ENCODE measurements at regions not wholly inside any gene's neighbourhood (a gene's known extent, or its start where the extent isn't known, plus 50 kb on each side); places are given as distances from the start of the nearest gene placed in this dataset.

DNA sequence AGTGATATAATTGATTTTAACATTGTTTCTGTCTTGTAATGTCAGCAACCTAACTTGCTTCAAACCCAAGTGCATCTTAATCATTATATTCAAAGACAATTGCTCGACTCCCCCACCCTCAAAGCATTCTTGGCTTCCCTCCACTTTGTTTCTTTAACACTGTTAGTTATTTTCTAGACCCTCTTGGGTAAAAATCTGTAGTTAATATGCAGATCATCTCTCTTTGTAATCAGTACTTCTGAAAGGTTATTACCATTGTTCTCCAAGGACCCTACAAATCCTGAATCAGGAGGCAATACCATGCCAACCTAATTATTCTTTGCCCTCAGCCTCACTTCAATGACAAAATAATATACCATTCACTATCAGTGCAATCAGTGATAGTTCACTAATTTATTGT, 1075.7 kb downstream of the AMY1C start:
- DNase-seq (ENCODE audit: low spot score), result no peak

DNA sequence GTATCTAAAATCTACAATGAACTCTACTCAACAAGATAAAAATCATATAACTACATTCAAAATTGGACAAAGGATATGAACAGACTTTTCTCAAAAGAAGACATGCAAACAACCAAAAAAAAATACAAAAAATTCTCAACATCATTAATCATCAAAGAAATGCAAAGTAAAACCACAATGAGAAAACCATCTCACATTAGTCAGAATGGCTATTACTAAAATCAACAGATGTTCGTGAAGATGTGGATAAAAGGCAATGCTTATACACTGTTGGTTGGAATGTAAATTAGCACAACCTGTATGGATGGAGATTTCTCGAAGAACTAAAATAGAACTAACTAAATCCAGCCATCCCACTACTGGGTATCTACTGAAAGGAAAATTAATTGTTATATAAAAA, 1080.8 kb downstream of the AMY1C start:
- DNase-seq (ENCODE audit: low spot score), result no peak

DNA sequence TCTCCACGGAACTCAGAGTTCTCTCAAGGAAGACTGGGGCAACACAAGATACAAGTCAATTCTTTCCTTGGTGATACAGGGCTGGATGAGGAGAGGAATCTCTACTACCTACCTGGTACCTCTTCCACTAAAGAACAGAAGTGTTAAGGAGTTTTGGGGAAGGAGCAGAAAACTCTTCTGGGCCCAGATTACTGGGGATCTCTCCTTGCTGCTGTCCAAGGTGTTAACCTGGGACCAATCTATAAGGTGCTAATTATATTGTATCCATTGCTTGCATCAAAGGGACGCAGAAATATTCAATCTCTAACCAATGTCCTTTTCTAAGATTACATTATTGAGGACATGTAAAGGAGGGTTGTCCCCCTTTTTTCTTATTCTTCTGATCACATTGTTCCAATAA, 1102.5 kb downstream of the AMY1C start:
- no peak for DNase-seq (ENCODE audit: low spot score)

DNA sequence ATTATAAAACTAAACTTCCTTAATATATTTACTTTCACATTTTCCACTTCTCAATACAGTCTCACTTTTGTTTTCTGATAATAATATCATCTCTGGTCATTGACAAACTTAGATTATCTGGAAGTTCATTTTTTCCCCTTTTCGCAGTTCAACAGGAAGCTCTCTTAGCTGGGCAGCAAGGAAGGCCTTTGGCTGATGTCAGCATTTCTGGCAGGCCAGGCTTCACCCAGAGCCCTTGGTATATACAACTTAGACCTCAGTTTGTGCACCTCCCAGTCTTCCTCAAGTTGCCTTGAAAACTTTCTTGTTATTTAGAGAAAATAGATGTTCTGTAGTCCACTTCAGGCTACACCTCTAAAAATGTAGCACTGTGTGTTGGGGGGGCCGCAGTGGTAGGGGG, 1103.6 kb downstream of the AMY1C start:
- no peak for DNase-seq (ENCODE audit: low spot score)

DNA sequence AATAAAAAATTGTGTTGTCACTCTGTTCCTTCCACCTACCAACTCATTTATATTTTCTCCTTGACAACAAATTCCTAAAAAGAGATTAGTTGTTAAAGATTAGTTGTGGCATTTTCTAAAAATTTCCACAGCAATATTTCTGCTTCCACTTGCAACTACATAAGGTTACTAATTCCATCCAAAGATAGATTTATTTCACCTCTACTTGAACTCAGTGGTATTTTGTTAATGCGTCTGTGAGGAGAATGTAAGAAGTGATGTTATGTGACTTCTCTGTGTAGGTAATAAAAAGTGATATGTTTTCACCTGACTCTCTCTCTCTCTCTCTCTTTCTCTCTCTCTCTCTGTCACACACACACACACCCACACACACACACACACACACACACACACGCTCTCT, 1104.8 kb downstream of the AMY1C start:
- no peak for DNase-seq (ENCODE audit: low spot score)

DNA sequence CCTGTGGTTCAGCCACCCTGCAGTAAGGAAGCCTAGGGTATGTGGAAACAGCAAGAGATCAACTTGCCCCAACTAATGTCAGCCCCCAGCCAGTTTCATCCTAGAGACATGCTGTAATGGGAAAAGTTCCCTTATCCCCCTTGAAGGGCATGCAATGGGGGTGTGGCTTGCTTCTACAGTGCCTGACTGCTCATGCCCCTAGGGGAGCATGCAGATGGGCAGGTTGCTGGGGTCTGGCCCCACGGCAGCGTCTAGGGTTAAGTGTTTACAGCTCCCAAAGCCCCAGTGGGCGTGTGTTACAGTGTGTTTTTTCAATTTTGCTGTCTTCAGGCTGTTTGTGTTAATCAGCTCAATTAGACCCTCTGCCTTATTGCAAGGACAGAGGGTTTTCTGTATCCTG, 1105.9 kb downstream of the AMY1C start:
- DNase-seq (ENCODE audit: low spot score), result no peak

DNA sequence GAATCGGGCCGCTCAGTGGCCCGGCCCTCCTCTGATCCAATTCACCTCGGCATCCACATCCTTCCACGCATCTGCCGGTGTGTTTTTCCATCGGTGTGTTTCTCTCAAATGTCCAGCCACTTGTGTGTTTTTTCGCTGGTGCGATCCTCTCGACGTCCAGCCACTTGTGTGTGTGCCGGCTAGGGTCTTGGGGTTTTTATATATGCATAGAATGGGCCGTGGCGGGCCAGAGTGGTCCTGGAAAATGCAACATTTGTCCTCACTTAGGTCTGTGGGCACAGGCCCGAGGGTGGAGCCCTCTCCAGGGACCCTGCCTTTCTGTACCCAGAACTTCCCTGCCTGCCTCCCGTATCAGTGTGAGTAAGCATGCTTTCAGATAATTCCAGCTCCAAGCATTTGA, 1106.4 kb downstream of the AMY1C start:
- DNase-seq (ENCODE audit: low spot score), result no peak

DNA sequence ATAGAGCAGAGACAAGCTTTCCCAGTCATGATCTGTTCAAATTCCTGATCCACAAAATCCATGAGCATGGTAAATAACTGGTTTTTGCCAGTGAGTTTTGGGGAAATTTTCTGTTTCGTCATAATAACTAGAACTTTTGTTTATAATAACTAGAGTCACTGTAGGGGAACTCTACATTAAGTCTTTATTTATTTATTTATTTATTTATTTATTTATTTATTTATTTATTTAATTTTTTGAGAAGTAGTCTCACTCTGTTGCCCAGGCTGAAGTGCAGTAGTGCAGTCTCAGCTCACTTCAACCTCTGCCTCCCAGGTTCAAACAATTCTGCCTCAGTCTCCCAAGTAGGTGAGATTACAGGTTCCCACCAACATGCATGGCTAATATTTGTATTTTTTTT, 1106.8 kb downstream of the AMY1C start:
- no peak for DNase-seq (ENCODE audit: low spot score)

DNA sequence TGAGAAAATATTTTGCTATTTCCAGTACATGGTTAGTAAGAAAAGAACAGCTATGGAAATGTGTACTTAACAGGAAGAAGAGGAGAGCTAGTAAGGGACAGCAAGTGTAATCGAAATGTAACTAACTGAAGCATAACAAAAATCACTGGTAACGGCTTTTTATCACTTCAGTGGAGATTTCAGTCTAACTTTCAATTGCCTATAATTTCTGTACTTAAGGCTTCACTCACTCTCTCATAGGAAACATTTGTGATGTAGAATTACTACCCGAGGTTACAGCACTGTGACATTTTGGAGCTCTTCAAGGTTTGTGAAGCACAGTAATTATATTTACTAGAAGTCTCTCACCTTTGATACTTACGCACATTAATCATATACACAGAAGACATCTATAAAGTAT, 1119.1 kb downstream of the AMY1C start:
- no peak for DNase-seq (ENCODE audit: low spot score)

DNA sequence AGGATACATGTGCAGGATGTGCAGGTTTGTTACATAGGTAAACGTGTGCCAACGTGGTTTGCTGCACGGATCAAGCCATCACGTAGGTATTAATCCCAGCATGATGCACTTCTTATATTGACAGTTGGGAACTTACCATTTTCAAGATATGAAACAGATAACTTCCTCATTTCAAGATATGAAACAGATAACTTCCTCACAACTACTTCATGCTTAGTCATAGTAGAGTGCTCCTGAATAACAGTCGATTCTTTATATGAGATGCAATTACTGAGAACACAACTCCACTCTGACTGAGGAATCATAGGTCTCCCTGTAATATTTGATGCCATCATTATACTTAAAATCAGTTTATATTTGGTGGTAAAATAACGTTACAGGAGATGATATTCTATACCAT, 1124.3 kb downstream of the AMY1C start:
- DNase-seq (ENCODE audit: low spot score), result no peak

DNA sequence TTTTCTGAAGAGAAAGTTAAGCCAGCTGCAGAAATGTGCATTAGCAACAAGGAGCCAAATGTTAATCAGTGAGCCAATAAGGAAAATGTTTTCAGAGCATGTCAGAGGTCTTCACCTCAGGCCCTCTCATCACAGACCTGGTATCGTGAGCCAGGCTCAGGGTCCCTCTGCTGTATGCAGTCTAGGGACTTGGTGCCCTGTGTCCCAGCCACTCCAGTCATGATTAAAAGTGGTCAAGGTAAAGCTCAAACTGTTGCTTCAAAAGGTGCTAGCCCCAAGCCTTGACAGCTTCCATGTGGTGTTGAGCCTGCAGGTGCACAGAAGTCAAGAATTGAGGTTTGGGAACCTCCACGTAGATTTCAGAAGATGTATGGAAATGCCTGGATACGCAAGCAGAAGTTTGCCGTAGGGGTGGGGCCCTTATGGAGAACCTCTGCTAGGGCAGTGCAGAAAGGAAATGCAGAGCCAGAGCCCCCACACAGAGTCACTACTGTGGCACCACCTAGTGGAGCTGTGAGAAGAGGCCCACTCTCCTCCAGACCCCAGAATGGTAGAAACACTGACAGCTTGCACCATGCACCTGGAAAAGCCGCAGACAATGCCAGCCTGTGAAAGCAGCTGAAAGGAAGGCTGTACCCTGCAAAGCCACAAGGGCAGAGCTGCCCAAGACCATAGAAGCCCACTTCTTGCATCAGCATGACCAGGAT, 1128.7 kb downstream of the AMY1C start:
- no peak for DNase-seq (ENCODE audit: low spot score)

DNA sequence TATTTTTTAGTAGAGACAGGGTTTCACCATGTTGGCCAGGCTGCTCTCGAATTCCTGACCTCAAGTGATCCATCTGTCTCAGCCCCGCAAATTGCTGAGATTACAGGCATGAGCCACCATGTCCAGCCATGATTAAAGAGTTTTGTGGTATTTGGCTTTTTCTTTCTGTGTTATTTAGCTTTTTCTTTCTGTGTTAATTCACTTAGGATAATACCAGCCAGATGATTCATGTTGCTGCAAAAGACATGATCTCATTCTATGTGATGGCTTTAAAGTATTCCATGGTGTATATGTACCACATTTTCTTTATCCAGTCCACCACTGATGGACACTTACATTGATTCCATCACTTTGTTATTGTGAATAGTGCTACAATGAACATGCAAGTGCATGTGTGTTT, 1135.2 kb downstream of the AMY1C start:
- DNase-seq (ENCODE audit: low spot score), result no peak

DNA sequence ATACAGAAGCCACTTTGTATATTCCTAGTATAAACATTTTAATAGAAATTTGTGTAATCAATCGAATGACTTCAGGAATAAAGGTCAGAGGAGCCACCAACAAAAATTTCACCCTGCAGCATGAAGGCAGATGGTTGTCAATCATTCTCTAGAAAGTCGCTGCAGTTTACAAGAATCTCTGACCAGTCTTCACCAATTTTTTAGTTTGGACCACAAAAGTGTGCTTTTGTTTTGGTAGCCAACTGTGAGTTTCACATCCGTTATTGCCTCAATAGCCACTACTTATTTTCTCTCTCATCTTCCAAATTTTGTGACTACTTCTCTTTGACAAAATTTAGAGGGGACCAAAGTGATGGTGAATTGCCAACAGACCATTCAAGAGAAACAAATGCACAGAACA, 1155.6 kb downstream of the AMY1C start:
- DNase-seq (ENCODE audit: low spot score), result no peak

DNA sequence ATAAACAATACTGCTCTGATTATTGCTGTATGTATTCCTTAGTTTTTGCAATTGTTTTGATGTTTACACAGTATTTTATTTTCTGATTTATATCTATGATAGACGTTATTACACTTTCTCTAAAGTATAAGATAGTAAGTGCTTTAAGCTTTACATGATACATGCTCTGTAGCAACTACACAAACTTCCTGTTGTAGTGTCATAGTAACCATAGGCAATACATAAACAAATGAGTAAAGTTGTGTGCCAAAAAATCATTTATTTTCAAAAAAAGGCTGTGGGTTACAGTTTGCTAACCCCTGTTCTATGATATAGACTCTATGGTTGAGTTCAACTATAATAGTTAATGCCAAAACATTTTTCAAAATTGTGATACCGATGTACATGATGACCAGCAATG, 1156.4 kb downstream of the AMY1C start:
- no peak for DNase-seq (ENCODE audit: low spot score)

DNA sequence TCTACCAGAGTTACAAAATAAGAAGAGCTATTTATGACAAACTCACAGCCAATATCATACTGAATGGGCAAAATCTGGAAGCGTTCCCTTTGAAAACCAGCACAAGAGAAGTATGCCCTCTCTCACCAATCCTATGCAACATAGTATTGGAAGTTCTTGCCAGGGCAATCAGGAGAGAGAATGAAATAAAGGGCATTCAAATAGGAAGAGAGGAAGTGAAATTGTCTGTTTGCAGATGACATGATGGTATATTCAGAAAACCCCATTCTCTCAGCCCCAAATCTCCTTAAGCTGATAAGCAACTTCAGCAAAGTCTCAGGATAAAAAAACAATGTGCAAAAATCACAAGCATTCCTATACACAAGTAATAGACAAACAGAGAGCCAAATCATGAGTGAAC, 1169.5 kb downstream of the AMY1C start:
- DNase-seq (ENCODE audit: low spot score), result no peak

DNA sequence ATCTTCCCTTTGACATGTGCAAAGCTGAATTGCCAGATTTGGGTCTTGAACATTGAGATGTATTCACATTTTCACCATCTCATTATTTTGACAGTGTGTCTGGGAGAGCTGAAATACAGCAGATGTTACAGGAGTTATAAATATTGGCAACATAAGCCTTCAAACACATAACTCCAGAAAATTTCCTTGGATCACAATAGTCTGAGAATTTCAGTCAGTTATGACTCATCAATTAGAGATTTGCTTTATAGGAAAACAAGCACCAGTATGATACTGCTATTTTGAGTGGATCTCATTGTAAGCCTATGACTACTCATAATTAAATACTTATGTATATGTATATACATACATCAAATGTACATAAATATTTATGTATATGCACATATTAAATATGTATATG, 1171.8 kb downstream of the AMY1C start:
- no peak for DNase-seq (ENCODE audit: low spot score)

DNA sequence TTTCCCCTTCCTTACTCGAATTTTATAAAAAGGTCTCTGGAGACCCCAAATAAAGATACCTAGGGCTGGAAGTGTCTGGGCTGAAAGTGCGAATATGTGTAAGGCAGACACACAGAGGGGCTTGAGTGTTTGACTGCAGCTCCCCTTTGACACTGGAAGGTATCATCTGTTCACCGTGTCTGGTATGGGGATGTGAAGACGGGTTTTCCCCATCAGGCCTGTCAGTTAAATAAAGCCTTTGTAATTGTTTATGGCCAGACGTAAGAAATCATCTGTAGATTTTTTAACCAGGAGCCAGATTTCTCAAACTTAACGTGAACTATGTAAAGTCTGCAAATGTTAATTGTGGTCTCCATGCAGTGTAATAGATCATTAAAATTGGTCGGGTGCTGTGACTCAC, 1173.4 kb downstream of the AMY1C start:
- no peak for DNase-seq (ENCODE audit: low spot score)

DNA sequence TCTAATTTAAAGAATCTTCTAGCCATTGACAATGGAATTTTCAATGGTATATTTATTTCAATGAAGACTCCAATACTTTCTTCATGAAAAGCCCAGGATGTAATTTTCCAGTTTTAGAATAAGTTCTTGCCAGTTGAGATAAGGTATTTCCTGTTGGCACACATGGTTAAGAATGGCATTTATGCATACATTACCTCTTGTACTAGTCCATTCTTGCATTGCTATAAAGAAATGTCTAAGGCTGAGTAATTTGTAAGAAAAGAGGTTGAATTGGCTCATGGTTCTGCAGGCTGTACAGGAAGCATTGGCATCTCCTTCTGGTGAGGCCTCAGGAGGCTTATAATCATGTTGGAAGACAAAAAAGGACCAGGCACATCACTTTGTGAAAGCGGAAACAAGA, 1179.6 kb downstream of the AMY1C start:
- DNase-seq (ENCODE audit: low spot score), result no peak

DNA sequence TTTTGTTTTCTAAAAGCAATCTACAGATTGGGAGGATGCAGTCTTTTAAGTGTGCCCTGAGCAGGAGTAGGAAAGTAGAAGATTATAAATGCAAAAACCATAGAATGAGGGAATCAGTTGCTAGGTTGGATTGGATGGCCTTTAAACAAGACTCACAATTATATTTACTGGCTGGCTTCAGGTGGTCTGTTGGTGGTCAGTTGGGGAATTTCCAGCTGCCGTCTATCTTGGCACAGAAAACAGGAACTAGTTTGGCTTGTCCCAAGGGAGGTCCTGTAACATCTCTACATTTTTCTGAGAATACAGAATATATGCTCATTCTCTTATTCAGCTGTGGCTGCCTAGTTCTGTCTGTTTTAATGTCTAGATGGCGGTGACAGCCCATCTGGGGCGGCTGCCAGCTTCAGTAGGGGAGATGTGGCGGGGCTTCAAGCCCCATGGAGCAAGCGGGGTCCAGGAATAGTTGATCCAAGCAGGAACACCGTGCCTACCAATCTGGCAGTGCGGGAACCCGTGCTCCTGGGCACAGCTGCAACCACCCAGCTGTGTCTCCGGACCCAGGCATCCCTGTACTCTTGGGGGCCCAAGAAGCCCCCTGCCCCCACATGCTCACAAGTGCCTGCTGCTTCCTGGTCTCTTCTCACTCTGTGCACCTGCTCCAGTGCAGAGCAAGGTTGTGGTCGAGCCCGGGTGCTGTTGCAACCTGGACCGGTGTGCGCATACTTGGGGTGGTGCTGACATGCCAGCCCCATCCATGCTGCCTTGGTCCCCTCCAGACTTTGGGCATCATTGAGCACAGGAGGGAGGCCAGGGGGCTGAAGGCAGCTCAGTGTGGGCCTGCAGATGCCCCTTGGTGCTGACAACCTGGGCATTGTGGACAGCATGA, 1182.6 kb downstream of the AMY1C start:
- DNase-seq (ENCODE audit: low spot score), result no peak

DNA sequence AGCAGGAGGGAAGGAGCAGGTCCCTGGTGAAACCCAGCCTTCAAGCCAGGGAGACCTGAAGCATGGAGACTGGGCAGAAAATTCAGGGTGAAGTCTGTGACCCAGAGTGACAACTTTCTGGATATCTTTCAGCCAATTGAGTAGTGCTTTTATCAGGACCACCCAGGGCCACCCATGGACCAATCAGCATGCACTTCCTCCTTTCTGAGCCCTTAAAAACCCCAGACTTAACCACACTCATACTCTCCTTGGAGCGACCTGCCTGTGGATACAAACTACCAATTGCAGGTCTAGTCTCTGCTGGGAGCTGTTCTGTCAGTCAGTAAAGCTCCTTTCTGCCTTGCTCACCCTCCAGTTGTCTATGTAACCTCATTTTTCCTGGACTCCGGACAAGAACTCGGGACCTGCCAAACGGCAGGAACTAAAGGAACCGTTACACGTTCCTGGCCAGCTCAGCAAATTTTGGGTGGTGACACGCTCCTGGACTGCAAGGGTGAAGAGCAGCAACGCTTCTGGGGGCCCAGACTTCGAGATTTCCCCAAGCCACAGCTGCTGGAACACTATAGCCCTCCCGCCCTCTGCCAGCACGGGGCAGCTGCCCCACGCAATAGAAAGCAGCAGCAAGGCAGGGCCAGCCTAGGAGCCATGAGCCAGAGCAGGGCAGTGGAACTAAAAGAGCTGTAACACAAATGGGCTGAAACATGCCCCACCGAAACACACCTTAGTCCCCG, 1183.4 kb downstream of the AMY1C start:
- DNase-seq (ENCODE audit: low spot score), result no peak

DNA sequence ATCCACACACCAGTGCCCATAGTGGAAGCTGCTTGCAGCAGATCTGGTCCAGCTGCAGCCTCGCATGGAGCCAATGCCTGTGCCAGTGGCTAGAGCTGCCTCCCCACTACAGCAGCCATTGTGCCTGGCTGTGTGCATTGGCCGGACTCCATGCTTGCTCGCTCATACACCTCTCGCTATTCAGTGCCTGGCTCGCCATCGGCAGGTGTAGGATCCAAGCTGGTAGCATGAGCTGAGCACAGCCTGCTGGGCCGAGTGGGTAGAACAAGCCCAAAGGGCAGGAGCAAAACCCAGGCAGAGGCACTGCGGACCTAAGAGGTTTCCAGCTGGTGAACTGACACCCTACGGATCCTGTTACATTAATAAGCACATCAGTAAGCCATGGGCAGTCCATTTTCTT, 1184.1 kb downstream of the AMY1C start:
- DNase-seq (ENCODE audit: low spot score), result no peak

DNA sequence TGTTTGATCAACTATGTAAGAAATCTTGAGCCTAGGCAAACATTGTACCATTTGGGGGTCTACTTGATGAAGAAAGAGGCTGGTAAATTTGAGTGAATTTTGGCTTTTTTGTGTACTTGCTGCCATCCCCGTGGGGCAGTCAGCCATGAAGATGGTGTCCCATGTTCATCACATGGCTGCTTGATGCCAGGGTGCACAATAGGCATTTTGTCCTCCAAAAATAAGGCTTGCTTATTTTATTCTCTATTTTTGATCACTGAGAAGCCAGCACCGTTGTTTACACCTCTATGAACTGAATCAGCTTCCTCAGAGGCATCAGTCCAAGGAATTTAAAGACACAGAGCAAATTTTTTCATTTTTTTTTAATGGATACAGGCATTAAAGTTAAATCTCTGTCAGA, 1195.7 kb downstream of the AMY1C start:
- DNase-seq (ENCODE audit: low spot score), result no peak

DNA sequence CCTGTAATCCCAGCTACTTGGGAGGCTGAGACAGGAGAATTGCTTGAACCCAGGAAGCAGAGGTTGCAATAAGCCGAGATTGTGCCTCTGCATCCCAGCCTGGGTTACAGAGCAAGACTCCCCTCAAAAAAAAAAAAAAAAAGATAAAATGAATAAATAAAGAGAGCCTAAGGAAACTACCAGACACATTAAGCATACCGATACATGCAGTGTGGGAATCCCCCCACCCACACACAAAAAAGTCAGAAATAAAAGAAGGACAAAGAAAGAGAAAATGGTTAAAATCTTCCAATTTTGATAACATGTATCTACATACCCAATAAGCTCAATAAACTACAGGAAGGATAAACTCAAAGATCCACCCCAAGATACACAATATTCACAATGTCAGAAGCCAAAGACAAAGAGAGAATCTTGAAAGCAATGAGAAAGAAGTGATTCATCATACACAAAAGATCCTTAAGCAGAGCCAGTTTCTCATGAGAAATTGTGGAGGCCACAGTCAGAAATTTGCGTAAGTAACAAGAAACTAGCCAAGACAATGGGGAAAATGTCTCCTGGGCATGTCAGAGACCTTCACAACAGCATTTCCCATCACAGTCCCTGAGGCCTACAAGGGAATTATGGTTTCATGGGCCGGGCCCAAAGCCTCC, 1197.0 kb downstream of the AMY1C start:
- no peak for DNase-seq (ENCODE audit: low spot score)

Data from CD4-positive, alpha-beta T cell treated with Interleukin-15 for 4 hours (primary cell).